Non-pigmented ciliary epithelial cell (primary cell): ENCODE measurements at regions not wholly inside any gene's neighbourhood (a gene's known extent, or its start where the extent isn't known, plus 50 kb on each side); places are given as distances from the start of the nearest gene placed in this dataset.
"Not testable (repeated sequence)": the region's sequence is repeated elsewhere in the genome, so short reads cannot be mapped to it uniquely, and the experiment has no call there.

Experiments
- DNase-seq: peaks from one replicate; pipeline ENCODE4 v3.0.0-alpha.2; 2010; ENCODE audit warnings: low read depth

DNA sequence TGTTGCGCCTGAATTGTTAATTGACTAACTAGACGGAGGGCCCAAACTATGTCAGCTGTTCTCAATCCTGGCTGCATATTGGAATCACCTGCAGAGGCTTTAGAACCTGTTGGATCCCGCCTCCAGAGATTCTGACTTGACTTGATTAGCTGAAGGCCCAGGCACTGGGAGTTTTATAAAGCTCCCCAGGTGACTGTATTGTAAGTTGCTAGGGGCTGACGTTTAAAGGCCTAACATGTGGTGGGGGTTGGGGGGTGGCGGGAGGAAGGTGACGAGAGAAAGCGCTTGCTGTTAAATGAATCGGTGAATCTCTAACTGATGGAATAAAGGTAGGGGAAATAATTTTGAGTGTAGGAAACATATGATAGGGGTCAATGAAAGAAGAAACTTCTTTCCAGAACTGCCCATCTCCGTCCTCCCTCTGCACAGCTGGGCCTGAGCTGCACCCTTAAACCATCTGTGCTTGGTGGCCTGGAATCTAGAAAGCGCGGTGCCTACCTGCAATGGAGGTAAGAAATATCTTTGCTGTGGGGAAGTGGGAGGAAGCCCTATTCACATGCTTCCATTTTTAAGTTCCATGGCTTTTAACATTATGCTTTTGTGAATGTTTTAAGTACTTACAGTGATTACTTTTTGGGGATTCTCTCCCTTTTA is 225.0 kb upstream of the FAM3C start:
- DNase-seq: no peak

DNA sequence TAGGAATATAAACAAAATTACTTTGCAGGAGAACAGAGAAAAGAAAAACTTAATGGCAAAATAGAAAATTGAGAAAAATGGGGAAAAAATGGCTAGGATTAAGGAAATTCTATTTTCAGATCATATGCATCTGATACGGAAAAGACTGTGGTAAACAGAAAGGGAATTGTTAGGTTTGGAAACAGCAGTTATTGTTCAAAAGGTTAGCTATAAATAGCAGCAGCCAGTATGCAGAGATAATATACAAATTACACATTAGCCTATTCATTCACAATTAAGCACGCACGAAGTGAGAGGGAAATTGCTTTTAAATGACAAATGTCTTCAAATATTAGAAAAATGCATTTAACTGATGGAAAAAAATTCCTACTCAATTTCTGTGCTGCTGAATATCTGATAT is 224.1 kb upstream of the FAM3C start:
- no peak for DNase-seq

DNA sequence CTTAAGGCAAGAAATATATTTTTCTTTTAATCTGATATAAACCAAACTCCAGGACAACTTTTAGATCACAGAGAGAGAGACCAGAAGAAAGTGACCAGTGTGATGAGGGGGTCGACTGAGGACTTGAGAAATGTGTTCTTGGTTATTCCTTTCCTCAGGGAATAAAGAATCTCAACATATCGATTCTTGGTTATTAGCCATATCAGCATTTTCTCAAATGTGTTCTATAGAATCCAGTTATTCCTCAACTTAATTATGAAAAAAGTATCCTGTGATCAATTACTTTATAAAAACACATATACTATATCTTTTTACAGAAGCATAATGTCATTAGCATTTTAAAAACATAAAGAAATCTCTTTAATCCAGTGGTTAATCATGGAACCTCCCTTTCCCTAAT is 222.1 kb upstream of the FAM3C start:
- DNase-seq: no peak

DNA sequence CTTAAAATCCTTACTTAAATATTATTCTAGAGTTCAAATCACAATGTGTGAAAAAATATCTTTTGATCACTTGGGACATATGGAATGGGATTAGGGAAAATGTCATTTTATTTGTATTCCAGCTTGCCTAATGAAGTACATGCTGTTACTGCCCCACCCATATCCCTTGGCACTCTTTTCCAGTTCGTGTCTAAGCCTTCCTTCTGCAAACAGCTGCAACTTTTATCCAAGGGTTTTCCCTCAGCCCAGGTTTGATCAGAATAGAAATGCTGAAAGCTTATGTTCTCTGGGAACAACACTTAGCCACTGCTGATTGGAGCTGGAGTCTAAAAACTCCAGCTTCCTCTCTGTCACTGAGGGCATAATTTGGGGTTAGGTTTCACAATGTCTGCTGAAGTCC is 214.1 kb upstream of the FAM3C start:
- DNase-seq: no peak

DNA sequence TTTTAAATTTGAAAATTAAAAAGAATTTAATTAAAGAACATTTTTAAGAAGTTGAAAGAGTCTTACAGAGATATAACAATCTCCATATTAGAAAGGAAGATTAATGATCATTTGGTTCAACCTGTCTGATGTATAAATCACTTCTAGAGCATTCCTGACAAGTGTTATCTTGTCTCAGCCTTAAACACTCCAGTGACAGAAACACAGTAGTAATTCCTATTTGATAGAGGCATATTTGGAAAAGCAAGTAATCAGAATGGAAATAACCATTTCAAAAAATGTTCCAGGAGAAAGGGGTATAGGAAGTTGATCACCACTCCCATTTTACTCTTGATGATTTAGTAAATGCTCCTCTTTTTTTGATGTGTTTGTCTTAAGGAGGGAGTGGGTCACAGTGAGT is 213.1 kb upstream of the FAM3C start:
- no peak for DNase-seq

DNA sequence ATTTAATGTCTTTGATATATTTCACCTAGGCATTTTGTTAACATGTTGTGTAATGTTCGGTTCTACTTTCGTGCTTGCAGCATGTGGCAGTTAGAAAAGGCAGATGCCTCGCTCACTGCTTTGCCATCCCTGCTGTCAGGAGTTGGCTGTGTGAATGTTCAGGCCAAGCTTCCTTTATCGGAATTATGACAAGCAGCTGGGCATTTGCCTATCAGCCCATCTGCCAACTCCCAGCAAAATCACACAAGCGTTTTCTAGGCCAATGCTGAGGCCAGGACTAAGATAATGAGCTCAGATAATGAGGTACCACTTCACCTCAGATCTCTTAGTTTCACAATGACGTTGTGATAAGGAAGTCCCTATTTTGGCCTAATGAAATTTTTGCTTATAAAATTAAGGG is 212.7 kb upstream of the FAM3C start:
- no peak for DNase-seq

DNA sequence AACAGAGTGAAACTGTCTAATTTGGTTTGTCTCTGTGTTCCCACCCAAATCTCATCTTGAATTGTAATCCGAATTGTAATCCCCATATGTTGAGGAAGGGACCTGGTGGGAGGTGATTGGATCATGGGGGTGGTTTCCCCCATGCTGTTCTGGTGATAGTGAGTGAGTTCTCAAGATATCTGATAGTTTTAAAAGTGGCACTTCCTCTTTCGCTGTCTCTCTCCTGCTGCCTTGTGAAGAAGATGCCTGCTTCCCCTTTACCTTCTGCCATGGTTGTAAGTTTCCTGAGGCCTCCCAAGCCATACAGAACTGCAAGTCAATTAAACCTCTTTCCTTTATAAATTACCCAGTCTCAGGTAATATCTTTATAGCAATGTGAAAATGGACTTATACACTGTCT is 212.1 kb upstream of the FAM3C start:
- DNase-seq: not testable (repeated sequence)

DNA sequence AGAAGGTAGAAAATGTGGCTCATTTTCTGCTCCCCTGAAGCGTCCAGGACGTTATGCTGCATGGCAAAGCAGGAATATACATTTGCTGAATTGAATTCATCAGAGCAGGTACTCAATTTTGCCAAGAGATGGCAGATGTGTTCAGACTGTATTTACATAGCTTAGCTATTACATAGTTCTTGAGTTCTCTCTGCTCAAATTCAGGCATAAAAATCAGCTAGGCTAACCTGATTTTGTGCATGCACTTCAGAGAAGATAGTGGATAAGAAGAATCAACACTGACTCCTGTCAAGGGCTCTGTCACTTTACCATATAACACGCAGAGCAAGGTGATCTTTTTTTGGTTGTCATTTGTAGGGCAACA is 209.2 kb upstream of the FAM3C start:
- DNase-seq: no peak

DNA sequence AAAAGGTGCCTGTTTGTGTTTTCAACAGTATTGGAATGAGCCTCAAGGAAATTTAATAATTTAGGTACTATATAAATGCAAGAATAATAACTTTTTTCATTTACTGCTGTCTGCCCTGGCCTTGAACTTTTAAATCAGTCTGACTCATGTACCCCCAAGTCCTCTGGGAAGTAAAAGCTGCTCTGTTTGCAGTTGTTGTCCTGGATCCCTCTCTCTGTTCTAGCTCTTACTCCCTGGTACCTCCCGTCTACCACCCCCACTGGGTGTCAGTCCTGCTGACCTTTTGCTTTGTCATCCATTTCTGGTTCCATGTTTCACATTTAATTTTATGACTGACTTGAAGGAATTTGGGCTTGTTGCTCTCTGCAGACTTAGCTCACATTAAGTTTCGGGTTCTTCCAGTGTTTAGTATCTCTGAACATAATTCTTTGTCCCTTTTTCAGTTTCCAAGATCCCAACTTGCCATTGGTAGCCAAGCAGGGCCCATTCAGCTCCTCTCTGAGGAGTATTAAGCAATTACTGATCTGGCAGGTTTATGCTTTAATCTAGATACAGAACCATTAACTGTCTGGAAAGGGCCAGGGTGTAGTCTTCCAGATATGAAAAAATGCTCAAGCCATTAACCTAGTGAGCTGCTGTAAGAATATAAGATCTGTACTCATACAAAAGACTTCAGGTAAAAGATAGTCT is 208.7 kb upstream of the FAM3C start:
- DNase-seq: peak; percentile 37

DNA sequence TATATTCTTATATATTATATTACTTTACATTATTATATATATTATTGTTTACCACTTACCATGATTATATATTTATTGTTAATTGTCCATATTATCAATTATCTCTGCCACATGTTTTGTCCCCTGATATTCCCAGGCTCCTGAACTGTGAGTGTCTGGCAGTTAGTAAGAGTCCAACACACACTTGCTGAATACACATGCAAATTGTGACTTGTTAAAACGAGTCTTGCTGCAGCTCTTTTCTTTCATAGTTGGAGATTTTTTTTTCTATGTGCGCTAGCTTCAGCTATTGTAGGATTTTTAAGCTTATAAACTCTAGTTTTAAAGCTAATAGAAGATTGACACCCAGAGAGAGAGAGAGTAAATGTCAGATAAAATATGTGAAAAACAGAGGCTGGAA is 207.8 kb upstream of the FAM3C start:
- DNase-seq: no peak

DNA sequence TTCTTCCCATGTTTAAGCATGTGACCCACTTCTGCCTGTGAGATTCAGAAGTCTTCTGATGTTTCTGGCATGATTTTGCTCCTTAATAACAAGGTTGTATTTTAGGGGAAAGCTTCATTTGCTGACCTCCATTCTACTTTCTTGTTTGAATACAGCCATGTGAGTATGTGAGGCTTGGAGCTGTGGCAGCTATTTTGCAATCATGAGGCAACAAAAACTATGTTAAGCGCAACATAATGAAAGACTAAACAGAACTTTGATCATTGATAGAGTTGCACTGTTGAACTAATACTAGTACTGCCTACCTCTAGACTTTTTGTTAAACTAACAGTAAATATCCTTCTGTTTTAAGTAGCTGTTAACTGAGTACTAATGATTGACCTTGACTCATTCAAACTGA is 203.8 kb upstream of the FAM3C start:
- DNase-seq: no peak

DNA sequence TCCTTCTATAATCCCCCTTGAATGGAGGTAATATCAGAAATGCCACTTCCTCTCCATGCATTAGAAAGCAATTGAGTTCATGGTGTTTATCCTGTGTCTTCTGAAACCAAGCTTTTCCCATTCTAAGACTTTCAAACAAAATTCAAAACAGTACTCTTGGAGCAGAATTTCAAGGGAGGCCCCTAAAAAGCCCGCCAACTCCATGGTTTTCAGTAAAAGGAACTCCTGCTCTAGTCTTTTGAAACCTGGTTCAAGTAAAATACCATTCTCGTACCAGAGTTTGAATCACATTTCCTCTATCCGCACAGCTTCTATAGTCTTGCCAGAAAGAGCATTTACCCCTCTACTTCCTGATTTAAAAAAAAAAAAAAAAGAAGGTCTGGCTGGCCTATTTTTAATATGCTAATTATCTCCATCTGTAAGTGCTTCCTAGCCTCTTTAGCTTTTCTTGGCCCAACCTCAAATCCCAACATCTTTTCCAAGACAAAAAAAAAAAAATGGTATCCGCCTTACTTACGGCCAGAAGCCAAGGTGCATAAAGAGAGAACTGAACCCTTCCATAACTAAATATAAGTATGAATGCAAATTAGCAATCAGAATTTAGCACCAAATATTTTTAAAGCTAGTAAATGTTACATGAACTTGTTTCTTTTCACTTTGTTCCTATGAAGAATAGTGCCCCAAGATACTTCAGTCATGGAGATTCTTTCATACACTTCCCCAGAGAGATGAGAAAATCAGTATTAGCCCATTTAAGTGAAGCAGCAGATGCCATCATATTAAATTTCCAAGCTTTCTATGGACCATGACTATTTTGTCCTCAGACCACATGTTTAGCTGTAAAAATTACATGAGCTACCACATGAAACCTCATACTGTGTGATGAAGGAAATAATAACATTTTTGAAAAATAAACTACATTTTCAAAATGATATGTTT is 199.9 kb upstream of the FAM3C start:
- no peak for DNase-seq

DNA sequence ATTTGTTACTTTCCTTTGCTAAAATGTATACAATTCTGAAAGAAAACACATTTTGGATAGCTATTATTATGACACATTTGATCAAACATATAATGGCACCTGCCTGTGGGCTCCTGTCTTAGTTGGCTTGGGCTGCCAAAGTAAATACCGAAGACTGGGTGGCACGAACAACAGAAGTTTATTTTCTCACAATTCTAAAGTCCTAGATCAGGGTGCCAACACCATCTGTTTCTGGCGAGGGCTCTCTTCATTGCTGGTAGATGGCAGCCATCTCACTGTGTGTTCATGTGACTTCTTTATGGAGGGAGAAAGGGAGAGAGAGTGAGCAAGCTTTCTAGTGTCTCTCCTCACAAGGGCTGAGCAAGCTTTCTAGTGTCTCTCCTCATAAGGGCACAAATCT is 195.8 kb upstream of the FAM3C start:
- DNase-seq: no peak

DNA sequence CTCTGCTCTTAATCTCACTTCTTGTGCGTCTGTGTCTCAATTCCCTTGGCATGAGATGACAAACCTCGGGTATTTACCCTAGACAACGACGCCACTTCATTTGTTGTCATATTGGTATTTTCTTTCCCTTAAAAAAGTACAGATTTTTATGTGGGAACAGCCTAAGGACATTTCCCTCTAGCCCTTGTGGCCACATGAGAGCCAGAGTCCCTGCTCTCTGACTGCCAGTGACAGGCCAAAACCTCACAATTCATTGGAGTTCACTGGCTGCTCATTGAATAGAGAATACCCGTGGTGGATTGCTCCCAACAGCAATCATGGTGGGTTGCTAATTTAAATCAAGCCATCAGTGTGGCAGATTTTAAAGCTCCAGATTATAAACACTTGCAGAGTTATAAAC is 191.3 kb upstream of the FAM3C start:
- DNase-seq: no peak

DNA sequence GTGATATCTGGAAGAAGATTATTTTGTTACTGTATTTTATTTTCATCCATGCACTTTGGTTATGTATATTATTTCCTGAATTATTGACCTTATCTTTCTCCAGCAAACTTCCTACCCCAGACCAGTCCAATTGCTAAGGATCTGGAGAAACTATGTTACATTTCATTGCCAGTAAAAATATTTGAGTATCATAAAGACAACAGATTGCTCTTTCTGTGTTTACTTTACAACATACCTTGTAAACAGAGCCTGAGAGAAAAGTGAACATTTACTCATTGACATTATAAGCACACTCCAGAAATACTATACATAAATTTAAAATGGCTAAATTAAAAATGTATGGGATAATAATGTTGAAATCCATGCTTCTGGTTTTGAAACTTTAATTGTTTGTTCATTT is 186.2 kb upstream of the FAM3C start:
- DNase-seq: no peak

DNA sequence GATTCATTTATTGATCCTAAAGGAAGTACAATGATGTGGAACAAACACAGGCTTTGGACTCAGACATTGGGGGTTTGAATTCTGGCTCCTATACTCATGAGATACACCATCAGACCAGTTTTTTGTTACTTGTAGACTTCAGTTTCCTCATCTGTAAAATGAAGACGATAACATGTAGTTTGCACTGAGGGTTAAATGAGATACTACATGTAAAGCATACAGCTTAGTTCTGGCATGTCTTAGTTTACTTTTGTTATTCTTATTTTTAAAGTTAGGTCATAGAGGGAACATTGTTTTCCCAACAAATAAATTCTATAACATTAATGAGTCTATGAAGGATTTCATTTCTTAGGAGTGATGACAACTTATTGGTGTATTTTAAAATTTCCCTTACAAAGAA is 183.5 kb upstream of the FAM3C start:
- no peak for DNase-seq

DNA sequence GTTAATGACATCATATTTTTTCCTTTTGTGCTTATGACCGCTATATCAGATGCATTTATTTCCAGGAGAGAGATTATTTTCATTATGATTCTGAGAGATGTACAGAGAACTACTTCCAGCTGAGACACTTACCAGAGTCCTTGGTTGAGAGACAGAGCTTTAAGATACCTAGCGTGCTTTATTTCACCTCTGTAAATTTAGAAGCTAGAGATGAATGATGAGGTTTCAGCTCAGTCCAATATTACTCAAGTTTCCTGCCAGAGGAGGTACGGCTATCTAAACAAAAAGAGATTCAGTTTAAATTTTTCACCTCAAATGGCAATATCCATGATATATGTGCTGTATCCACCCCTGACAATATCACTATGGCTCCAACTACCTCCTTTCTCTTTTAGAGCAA is 182.6 kb upstream of the FAM3C start:
- no peak for DNase-seq

DNA sequence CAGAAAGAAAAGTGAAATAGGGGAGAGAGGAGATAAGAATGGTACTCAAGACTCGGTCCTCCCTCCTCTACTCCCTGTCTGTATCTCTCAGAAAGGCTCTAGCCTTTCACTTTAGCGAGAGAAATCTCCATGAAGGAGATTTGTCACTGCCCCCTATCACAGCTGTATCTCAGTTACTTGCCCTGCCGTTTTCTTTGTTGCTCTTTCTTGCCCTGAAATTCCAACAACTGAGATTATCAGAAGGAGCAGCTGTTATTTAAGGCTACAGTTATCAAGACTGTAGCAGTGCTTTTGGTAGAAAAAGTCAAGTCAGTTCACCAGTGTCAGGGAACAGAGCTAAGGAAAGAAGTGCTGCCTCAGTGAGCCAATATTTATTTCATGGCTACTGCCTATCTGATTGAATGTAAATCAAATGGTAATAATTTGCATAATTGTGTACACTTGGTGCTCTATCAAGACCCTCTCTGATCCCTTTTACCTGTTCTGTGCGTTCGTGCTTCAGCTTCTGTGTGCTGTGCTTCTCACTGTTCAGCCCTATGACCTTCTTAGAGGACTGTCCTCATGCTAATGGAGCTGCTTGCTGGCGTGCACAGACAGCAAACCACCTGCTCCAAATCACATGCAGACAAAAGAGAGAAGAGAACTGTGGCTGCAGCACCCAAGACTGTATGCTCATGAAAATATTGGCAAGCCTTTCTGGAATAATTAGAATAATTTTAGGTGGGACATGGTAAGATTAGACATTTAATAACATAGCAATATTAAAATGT is 180.2 kb upstream of the FAM3C start:
- DNase-seq: no peak

DNA sequence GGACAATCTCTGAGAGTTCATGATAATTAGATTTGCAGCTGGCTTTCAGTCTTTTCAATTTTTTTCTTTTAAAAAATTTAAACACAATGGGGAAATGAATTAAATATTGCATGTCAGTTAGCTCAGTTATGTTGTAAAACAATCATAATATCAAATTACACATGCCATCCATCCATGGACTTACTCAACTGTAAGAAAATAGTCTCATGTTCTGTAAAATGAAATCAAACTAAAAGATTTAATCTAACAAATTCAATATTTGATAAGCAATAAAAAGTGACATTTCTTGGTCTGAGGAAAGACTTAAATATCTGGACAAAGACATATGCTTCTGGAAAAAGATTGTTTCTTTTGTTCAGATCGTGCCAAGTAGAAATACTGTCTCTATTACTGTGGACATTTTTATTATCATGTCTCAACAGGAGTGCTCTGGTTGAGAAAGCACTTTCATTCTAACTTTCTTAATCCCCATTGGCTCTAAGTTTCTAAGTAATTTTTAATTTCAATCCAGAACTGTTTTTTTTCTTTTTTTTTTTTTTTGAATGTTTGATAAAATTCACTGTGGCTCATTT is 179.2 kb upstream of the FAM3C start:
- no peak for DNase-seq

DNA sequence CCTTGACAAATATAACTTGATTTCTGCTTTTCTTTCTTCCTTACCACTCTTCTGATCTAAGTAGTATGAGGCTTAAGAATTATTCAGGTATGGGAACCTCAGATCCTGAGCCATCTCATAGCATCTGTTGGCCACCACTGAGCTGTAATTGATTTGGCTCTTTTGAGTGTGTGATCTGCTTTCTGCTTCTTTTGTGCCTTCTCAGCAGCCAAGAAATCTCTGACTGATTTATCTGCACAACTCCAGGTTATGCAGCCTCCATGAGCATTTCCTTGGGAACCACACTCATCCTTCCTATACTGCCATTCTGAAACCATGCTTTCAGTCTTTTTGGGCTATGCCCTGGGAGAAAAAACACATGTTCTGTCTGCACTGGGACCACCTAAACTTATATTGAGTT is 178.0 kb upstream of the FAM3C start:
- no peak for DNase-seq

DNA sequence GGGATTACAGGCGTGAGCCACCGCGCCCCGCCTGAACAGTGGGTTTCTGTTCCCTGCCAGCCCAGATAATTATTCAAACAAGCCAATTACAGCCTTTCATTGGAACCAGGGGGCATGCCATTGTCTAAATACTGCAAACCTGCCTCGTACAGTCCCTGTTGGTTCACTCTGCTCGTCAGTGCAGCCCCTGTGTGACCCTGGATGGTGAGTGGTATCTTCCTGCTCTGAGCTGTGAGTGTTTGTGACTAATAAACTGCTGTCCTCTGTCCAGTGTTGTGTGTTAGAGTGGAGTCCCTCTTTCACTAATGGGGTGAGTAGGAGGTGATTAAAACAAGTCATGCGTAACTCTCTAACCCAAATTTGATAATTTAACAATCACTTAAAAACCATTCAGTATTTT is 176.5 kb upstream of the FAM3C start:
- no peak for DNase-seq

DNA sequence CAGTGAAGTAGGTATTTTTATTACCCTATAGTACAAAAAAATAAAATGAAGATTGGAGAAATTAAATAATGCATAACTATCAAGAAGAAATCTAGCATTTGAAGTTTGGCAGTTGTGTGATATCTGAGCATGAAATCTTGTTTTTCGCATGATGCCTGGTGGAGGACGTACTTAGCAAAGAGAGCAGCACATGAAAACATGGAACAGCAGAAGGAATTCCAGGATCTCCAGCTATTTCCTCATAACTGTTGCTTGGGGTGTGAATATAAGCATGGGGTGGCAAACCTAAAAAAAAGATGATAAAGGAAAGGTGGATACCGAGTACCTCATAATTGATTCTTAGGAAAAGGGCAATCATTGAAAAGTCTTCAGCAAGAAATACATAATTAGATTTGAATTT is 174.3 kb upstream of the FAM3C start:
- DNase-seq: no peak
